Ovary (tissue), 7 donors: ENCODE measurements at regions not wholly inside any gene's neighbourhood (a gene's known extent, or its start where the extent isn't known, plus 50 kb on each side); places are given as distances from the start of the nearest gene placed in this dataset.

Experiments
- DNase-seq, 5 donors: peaks; one replicate each; pipeline ENCODE4 v3.0.0-alpha.2; 2019 to 2020
- H3K27ac ChIP-seq, 2 donors: fragments of 200-600 bp; one replicate each; pipeline versions ENCODE4 v1.5.1 to v1.8.0; 2019 to 2022
- H3K27me3 ChIP-seq: fragments of 200-600 bp; one replicate; pipeline ENCODE4 v1.8.0; 2022
- H3K36me3 ChIP-seq: fragments of 200-600 bp; sonication (generic); one replicate; pipeline ENCODE4 v1.5.1; 2019
- H3K4me1 ChIP-seq: one replicate; pipeline ENCODE4 v1.8.1; 2013; ENCODE audit warnings: mild to moderate bottlenecking, moderate library complexity; ENCODE audit not compliant: insufficient read depth
- H3K4me3 ChIP-seq: fragments of 200-600 bp; sonication (generic); one replicate; pipeline ENCODE4 v1.5.1; 2017
- H3K9me3 ChIP-seq, 2 donors: fragments of 200-600 bp in 1 of 2; sonication (generic) in 1 of 2; one replicate each; pipeline versions ENCODE4 v1.5.1 to v1.8.1; 2013 to 2019; ENCODE audit warnings: mild to moderate bottlenecking in 1 of 2, moderate library complexity in 1 of 2
- CTCF ChIP-seq, 3 donors: fragments of 450-650 bp in 2 of 3; fragments of 200-600 bp in 1 of 3; IDR thresholded peaks; one replicate each; pipeline versions ENCODE4 v1.5.1 to v1.8.0; 2016 to 2022; ENCODE audit warnings: antibody characterized with exemption in 3 of 3, mild to moderate bottlenecking in 1 of 3
- EP300 ChIP-seq: sonication (generic); formaldehyde crosslinking; IDR thresholded peaks from one replicate; pipeline ENCODE4 v1.6.1; 2017; ENCODE audit warnings: antibody characterized with exemption
- POLR2A ChIP-seq: fragments of 450-650 bp; IDR thresholded peaks from one replicate; pipeline ENCODE4 v1.6.1; 2017; ENCODE audit warnings: antibody characterized with exemption, mild to moderate bottlenecking, moderate library complexity
- WGBS, 3 donors: extraction: QIAGEN DNeasy Blood & Tissue Kit in 1 of 3; methylation state at CpG; one replicate each; pipeline versions ENCODE4 v1.1.5 to v1.1.7; 2013 to 2017; 5-methylcytosine and 5-hydroxymethylcytosine counted together
- intact Hi-C, 4 donors: fragments of 100-400 bp; cut with DNase I; formaldehyde crosslinking; loops; one replicate each; pipeline versions ENCODE4 v1.11.0 to v1.15.1; 2022 to 2023
- donor health status: DM: no; HTN: no; CAD: no; lungs with moderate emphysema.
- donor health status: DM: no; HTN: no; CAD: no.
- donor health status: Bipolar disorder and iron deficiency.
- donor health status: DM: no; HTN: no; CAD: no.
- donor health status: DM: yes; HTN: yes; CAD: no.

- no peak for DNase-seq
- peaks cover 3% of the 10 kb centered on the region for H3K4me1 ChIP-seq
- no peak overlapping the region for H3K4me3 ChIP-seq
- no peaks in the 10 kb centered on the region for H3K36me3 ChIP-seq
- H3K27ac ChIP-seq: no peak overlapping the region
- intact Hi-C loops: no loop called here
- no peaks in the 10 kb centered on the region for H3K9me3 ChIP-seq
- TF ChIP-seq POLR2A (no peak), EP300 (no peak), CTCF (IDR thresholded peaks at IDR 0.05) (no peak)
- H3K27me3 ChIP-seq: no peaks in the 10 kb centered on the region
- WGBS, 3 donors: 94 to 95% (median 94%) methylated on average over 17 of the region's 17 CpGs
Observed at GRCh38 chr1:22344851-22345560, 106.6 kb upstream of the ZBTB40 start.

DNA sequence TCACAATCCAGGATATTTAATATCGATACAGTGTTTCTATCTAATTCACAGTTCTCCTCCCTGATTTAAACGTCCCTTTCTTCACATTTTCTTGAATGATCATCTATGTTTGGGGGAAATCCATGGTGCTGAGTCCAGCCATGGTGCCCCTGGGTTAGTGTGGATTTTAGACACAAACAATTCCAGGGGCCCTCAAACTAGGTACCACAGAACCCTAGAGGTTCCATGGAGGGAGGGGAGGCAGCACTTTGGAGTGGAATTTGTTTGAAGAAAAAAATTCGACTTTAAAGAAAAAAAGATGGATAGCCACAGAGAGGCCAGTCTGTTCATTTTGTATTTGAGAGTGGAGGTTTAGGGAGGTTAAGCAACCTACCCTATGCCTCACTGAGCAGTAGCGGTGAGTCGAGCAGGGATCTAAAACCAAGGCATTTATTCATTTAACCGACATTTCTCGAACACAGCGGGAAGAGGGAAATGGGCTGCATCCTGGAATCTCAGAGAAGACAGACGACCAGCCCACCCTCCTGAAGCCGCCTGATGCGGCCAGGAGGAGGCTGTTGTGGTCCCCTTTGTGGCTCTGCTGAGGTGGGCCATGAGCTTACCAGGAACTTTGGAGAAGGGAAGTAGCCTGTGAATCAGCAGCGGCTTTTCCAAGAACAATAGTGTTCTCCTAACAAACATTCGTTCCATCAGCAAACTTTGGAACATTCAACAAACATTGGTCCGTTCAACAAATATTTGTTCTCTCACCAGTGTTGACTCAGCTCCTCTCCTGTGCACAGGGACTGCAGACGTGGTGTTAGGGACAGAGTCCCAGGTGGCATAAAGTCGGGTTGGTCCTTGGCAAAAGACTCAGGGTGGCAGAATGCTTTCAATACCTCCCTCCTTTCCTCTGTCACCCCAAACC lies 103.5 kb upstream of the ZBTB40 start:
- H3K27me3 ChIP-seq: no peaks in the 10 kb centered on the region
- intact Hi-C loops: no loop called here
- H3K27ac ChIP-seq: no peak overlapping the region
- 81 to 84% (median 84%) methylated on average over 16 of the region's 16 CpGs for WGBS, 3 donors
- DNase-seq: no peak
- peaks cover 1% of the 10 kb centered on the region for H3K4me1 ChIP-seq
- H3K36me3 ChIP-seq: no peaks in the 10 kb centered on the region
- no peak overlapping the region for H3K4me3 ChIP-seq
- no peaks in the 10 kb centered on the region for H3K9me3 ChIP-seq
- TF ChIP-seq CTCF (IDR thresholded peaks at IDR 0.05): no peak
- no peak for TF ChIP-seq POLR2A
- no peak for TF ChIP-seq EP300

GRCh38 chr1:22349362-22350043 lies 102.1 kb upstream of the ZBTB40 start:
- H3K4me1 ChIP-seq: peaks cover 1% of the 10 kb centered on the region
- no peaks in the 10 kb centered on the region for H3K9me3 ChIP-seq
- no peak for DNase-seq
- no peaks in the 10 kb centered on the region for H3K36me3 ChIP-seq
- no peak overlapping the region for H3K27ac ChIP-seq
- no peaks in the 10 kb centered on the region for H3K27me3 ChIP-seq
- 25 to 39% (median 34%) methylated on average over 14 of the region's 14 CpGs for WGBS, 3 donors
- intact Hi-C loops: no loop called here
- no peak overlapping the region for H3K4me3 ChIP-seq
- no peak for TF ChIP-seq EP300
- no peak for TF ChIP-seq POLR2A
- TF ChIP-seq CTCF (IDR thresholded peaks at IDR 0.05): no peak

GRCh38 chr1:22350171-22350923 lies 101.3 kb upstream of the ZBTB40 start:
- Histone ChIP-seq H3K36me3 (no peaks in the 10 kb centered on the region), H3K4me3 (no peak overlapping the region), H3K27me3 (no peaks in the 10 kb centered on the region), H3K27ac (no peak overlapping the region), H3K4me1 (peaks cover 1% of the 10 kb centered on the region), H3K9me3 (no peaks in the 10 kb centered on the region)
- no peak for TF ChIP-seq EP300
- TF ChIP-seq CTCF (IDR thresholded peaks at IDR 0.05): no peak
- no peak for TF ChIP-seq POLR2A
- no peak for DNase-seq
- WGBS, 3 donors: 44 to 55% (median 45%) methylated on average over 22 of the region's 22 CpGs
- intact Hi-C loops: no loop called here
